GM21515 (cell line): ENCODE measurements at regions not wholly inside any gene's neighbourhood (a gene's known extent, or its start where the extent isn't known, plus 50 kb on each side); places are given as distances from the start of the nearest gene placed in this dataset.
"Not testable (repeated sequence)": the region's sequence is repeated elsewhere in the genome, so short reads cannot be mapped to it uniquely, and the experiment has no call there.

ENCODE experiments used
- ATAC-seq: cut with Tn5 transposase; IDR thresholded peaks from one replicate; pipeline ENCODE4 v1.9.1; 2021; ENCODE audit not compliant: unreplicated experiment

DNA sequence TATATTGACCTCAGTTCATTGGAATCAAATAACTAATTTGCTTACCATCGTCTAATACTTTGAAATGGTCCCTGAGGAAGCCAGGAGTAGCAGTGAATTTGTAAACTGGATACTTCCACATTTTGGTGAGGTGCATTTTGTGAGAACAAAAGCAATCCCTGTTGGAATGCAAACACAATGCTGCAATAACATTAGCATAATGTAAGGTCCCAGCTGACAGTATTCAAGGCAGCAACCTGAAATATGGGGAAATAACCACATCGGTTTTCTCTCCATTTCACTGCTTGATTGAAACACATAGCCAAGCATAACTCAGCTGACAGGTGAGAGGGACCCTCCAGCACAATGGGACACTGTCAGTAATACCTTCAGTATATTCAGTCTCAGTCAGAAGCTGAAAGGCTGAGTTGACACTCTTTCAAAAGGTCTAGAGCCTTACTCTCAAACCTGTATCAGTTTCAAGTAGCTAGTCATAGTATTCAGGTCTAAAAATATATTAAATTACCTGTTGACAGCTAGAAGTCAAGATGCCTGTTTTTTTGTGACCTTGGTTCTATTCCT lies 1311.9 kb upstream of the NRXN1 start:
- ATAC-seq, result no peak

- ATAC-seq, result no peak
These were observed 1311.1 kb upstream of the NRXN1 start for GRCh38 chr2:52343010-52343409.

GRCh38 chr2:52342458-52342857 lies 1310.5 kb upstream of the NRXN1 start:
- no peak for ATAC-seq

- ATAC-seq, result no peak
These were observed 1309.8 kb upstream of the NRXN1 start for GRCh38 chr2:52341732-52342131.

DNA sequence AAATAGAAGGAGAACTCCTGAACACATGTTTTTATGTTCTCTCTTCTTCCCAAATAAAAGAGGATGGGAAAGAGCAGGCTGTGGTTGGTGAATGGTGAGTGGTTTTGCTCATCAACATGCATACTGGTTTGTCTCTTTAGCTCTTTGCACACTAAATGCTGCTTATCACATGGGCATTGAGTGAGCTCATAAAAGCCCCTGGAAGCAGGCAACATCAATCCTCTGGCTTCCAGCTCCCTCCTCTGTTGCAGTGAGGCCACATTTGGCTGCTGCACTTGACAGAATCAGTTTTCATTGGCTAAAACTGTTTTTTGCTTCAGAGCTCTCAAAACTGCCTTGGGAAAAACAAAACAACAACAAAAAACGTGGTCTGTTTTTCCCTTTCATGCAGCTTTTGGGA lies 1308.2 kb upstream of the NRXN1 start:
- no peak for ATAC-seq

DNA sequence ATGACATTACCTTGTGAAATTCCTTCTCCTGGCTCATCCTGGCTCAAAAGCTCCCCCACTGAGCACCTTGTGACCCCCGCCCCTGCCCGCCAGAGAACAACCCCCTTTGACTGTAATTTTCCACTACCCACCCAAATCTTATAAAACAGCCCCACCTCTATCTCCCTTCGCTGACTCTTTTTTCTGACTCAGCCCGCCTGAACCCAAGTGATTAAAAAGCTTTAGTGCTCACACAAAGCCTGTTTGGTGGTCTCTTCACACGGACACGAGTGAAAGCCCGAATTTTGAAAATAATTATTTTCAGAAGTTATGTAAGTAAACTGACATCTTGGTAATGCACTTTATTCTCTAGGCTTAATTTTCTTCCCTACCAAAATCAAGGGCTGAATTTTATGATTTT lies 1305.9 kb upstream of the NRXN1 start:
- not testable (repeated sequence) for ATAC-seq

- no peak for ATAC-seq
These were observed 1305.0 kb upstream of the NRXN1 start for GRCh38 chr2:52336951-52337350.

DNA sequence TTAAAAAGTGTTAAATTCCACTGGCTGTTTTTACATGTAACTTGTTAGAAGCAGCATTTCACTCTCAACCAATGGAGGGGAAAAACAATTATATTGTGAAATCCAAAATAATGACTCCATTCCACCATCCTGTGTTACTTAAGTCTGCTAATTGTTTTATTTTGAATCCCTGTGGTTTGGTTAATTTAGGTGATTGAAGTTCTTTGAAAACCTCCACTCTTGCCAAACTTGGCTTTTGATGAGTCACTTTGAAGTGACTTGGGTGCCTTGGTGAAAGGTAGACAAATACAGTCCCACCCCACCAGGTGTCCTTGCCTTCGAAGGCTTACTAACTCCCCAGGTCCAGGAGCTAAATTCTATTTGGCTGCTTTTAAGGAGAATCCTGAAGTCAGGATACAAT lies 1303.8 kb upstream of the NRXN1 start:
- ATAC-seq, result no peak

DNA sequence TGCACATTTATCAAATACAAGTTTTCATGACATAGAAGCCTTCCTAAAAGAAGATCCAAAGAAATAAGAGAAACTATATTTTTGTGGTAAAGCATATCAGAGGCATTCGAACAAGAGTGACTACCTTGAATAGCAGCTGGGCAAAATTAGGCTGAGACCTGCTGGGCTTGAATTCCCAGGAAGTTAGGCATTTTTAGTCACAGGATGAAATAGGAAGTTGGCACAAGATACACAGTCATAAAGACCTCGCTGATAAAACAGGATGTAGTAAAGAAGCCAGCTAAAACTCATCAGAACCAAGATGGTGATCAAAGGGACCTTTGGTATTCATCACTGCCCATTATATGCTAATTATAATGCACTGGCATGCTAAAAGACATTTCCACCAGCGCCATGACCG lies 1302.3 kb upstream of the NRXN1 start:
- no peak for ATAC-seq

DNA sequence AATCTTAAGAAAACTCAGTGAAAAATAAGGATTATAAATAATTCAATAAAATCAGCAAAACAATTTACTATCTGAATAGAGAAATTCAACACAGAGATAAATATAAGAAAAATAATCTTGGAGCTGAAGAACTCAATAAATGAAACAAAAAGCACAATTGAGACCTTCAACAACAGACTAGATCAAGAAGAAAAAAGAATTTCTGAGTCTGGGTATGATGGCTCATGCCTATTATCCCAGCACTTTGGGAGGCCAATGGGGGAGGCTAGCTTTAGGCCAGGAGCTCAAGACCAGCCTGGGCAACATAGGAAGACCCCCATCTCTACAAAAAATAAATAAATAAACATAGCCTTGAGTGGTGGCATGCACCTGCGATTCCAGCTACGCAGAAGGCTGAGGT lies 1295.7 kb upstream of the NRXN1 start:
- ATAC-seq, result no peak

DNA sequence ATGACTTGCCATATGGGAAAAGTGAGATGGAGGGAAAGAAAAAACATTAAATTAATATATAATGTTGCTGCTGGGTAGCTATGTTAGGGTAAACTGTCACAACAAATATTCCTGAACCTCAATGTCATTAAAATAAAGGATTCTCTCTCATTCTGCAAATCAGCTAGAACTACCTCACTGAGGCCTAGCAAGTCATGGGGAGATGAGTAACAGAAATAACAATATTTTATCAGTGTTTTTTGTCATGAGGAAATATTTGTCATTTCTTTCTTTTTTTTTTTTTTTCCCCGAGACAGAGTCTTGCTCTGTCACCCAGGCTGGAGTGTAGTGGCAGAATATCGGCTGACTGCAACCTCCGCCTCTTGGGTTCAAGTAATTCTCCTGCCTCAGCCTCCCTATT lies 1282.3 kb upstream of the NRXN1 start:
- no peak for ATAC-seq

- no peak for ATAC-seq
These were observed 1280.6 kb upstream of the NRXN1 start for GRCh38 chr2:52312486-52312885.

GRCh38 chr2:52311862-52312261 lies 1279.9 kb upstream of the NRXN1 start:
- ATAC-seq, result no peak

DNA sequence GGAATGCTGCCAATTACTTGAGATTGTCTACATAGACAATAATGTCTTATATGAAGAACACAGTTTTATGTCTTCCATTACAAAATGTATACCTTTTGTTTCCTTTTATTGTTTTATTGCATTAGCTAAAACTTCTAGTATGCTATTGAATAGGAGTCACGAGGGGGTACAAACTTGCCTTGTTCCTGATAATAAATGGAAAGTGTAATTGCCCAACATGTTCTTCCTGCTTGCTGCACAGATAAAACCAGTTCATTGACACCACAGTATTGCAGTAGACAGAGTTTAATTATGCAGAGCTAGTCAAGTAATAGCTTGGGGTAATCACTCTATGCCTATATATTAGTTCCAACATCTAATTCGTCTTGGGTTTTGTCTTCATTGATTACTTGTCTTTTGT lies 1276.2 kb upstream of the NRXN1 start:
- no peak for ATAC-seq

- ATAC-seq, result no peak
These were observed 1262.7 kb upstream of the NRXN1 start for GRCh38 chr2:52294628-52295027.

DNA sequence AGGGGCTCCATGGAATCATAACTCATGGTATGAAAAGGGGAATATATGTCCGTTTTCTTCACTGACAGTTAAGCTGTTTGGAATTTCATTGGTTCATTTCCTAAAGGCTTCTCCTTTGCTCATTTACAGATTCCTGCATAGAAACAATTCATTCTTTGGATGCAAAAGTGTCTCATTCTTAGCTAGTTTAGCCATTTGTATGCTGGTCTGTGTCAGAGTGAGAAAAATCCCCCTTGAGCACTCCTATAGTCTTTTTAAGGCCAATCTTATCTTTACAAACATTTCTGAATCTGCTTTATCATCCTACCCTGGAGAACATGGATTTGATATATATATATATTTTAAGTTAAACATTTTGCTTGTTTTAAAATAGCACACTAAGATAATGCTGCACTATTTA lies 1260.9 kb upstream of the NRXN1 start:
- no peak for ATAC-seq

GRCh38 chr2:52289741-52290140 lies 1257.8 kb upstream of the NRXN1 start:
- ATAC-seq, result no peak

DNA sequence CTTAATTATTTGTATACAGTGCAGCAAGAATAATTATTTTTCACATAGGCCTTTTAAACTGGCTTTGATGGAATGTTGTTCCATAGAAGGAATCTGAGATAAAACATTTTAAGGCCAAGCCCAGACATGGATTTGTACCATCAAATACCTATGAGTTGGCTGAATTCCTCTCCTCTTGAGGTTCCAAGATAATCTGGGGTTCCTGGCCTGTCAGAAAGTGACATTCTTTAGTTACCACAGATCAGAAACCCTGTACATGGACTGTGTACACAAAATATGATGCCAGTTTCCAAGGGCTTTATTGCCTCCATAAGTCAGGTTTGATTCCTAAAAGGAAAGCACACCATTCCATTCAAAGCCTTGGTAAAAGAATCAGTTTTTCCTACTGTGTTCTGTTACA lies 1256.7 kb upstream of the NRXN1 start:
- ATAC-seq, result no peak

DNA sequence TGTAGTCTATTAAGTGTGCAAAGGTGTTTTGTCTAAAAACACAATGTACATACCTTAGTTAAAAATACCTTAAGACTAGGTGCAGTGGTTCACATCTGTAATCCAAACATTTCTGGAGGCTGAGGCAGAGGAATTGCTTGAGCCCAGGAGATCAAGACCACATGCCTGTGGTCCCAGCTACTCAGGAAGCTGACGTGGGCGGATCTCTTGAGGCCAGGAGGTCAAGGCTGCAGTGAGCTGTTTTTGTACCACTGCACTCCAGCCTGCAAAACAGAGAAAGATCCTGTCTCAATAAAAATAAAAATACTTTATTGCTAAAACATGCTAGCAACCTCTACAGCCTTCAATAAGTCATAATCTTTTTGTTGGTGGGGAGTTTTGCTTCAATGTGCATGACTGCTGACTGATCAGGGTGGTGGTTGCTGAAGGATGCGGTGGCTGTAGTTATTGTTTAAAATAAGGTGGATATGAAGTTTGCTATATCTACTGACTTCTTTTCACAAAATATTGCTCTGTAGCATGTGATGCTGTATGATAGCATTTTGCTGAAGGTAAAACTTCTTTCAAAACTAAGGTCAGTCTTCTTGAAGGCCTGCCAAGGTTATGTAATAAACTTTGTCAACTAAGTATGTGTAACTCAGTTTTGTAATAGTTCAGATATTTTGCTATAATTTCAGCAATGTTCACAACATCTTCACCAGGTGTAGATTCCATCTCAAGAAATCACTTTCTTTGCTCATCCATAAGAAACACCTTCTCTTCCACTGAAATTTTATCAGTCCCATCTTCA lies 1238.0 kb upstream of the NRXN1 start:
- ATAC-seq, result no peak

DNA sequence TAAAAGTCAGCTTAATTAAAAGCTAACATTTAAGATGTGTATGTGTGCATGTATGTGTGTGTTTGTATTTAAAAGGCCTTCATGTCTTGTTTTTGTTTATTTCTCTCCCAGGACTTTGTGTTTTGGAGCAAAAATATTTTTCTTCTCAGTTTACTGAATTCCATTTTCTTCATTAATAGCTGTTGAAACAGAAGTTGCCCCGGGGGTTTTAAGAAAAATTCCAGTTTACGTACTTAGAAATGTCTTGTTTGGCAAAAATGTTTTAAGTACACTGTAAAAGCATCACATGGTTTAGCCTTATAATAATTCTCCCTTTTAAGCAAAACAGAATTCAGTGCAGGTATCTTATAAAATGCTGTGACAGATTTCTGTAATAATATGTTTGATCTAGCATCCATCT lies 1233.0 kb upstream of the NRXN1 start:
- no peak for ATAC-seq

- no peak for ATAC-seq
These were observed 1232.6 kb upstream of the NRXN1 start for GRCh38 chr2:52264488-52264887.

GRCh38 chr2:52260904-52261303 lies 1229.0 kb upstream of the NRXN1 start:
- no peak for ATAC-seq

DNA sequence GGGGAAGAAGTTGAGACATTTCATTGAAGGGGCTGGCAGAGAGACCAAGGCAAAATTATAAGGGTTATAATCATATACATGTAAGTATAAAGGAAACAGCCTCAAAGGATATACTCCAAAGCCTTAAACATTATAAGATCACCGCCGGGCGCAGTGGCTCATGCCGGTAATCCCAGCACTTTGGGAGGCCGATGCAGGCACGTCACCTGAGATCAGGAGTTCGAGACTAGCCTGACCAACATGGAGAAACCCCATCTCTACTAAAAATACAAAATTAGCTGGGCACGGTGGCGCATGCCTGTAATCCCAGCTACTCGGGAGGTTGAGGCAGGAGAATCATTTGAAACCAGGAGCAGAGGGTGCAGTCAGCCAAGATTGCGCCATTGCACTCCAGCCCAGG lies 1227.0 kb upstream of the NRXN1 start:
- not testable (repeated sequence) for ATAC-seq
